ENCODE measurements at regions not wholly inside any gene's neighbourhood (a gene's known extent, or its start where the extent isn't known, plus 50 kb on each side); places are given as distances from the start of the nearest gene placed in this dataset.
A peak's percentile ranks its signal among the peaks of the same experiment; 100 is the strongest.

GRCh38 chr6:130655586-130655985, 171.6 kb upstream of the SMLR1 start:
- intact Hi-C loops (cut with DNase I), result no loop called here
- Histone ChIP-seq H3K9me3 (replicated peaks in 1 of 3) (no peaks in the 10 kb centered on the region), H3K4me3 (no peak overlapping the region), H3K27me3 (no peaks in the 10 kb centered on the region), H3K36me3 (replicated peaks in 1 of 2) (no peaks in the 10 kb centered on the region), H3K27ac (no peak overlapping the region), H3K4me1 (replicated peaks in 1 of 2) (no peaks in the 10 kb centered on the region)
- no peak for TF ChIP-seq POLR2A (IDR thresholded peaks at IDR 0.05)
- TF ChIP-seq CTCF (IDR thresholded peaks at IDR 0.05), result no peak
- 78 to 91% (median 84%) methylated on average over 1 of the region's 1 CpG for WGBS, 4 donors
- DNase-seq, result no peak

GRCh38 chr6:130661077-130661476, 166.1 kb upstream of the SMLR1 start:
- TF ChIP-seq POLR2A (IDR thresholded peaks at IDR 0.05) (no peak), CTCF (IDR thresholded peaks at IDR 0.05) (no peak)
- intact Hi-C loops (cut with DNase I), result no loop called here
- WGBS, 4 donors, result 82 to 91% (median 87%) methylated on average over 4 of the region's 4 CpGs

GRCh38 chr6:130666786-130667185, 160.4 kb upstream of the SMLR1 start:
- intact Hi-C loops (cut with DNase I), result no loop called here
- WGBS, 4 donors, result 85 to 96% (median 93%) methylated on average over 2 of the region's 2 CpGs
- no peak for TF ChIP-seq POLR2A (IDR thresholded peaks at IDR 0.05)
- TF ChIP-seq CTCF (IDR thresholded peaks at IDR 0.05), result no peak
- Histone ChIP-seq H3K27me3 (no peaks in the 10 kb centered on the region), H3K27ac (no peak overlapping the region), H3K4me1 (replicated peaks in 1 of 2) (peaks cover 0 to 18% of the 10 kb centered on the region in 2 donors), H3K4me3 (no peak overlapping the region), H3K9me3 (replicated peaks in 1 of 3) (no peaks in the 10 kb centered on the region), H3K36me3 (replicated peaks in 1 of 2) (no peaks in the 10 kb centered on the region)
- no peak for DNase-seq

More at GRCh38 chr6:130661077-130661476, 166.1 kb upstream of the SMLR1 start:
- Histone ChIP-seq H3K9me3 (replicated peaks in 1 of 3) (no peaks in the 10 kb centered on the region), H3K27ac (no peak overlapping the region), H3K4me3 (no peak overlapping the region), H3K4me1 (replicated peaks in 1 of 2) (no peaks in the 10 kb centered on the region), H3K36me3 (replicated peaks in 1 of 2) (no peaks in the 10 kb centered on the region), H3K27me3 (no peaks in the 10 kb centered on the region)
- no peak for DNase-seq

GRCh38 chr6:130670142-130670541, 157.1 kb upstream of the SMLR1 start:
- Histone ChIP-seq H3K4me3 (no peak overlapping the region), H3K27me3 (no peaks in the 10 kb centered on the region), H3K36me3 (replicated peaks in 1 of 2) (no peaks in the 10 kb centered on the region), H3K9me3 (replicated peaks in 1 of 3) (no peaks in the 10 kb centered on the region), H3K4me1 (replicated peaks in 1 of 2) (peaks cover 0 to 18% of the 10 kb centered on the region in 2 donors), H3K27ac (no peak overlapping the region)
- no peak for TF ChIP-seq CTCF (IDR thresholded peaks at IDR 0.05)
- intact Hi-C loops (cut with DNase I), result no loop called here
- DNase-seq, result peak in 2 of 7 donors; percentile 16 to 26
- WGBS, 4 donors, result 24 to 33% (median 29%) methylated on average over 6 of the region's 6 CpGs
